ENCODE measurements at regions not wholly inside any gene's neighbourhood (a gene's known extent, or its start where the extent isn't known, plus 50 kb on each side); places are given as distances from the start of the nearest gene placed in this dataset.

GRCh38 chr11:38305682-38306081 lies 1707.6 kb upstream of the RAG2 start:
- no peak for DNase-seq (ENCODE audit: low read depth in 1 of 2, low spot score in 1 of 2)

- DNase-seq (ENCODE audit: low read depth in 1 of 2, low spot score in 1 of 2) = no peak
These were observed 1706.9 kb upstream of the RAG2 start for GRCh38 chr11:38304926-38305325.

GRCh38 chr11:38302564-38302963 lies 1704.5 kb upstream of the RAG2 start:
- DNase-seq (ENCODE audit: low read depth in 1 of 2, low spot score in 1 of 2) = no peak

GRCh38 chr11:38300570-38300969 lies 1702.5 kb upstream of the RAG2 start:
- DNase-seq (ENCODE audit: low read depth in 1 of 2, low spot score in 1 of 2) = no peak

GRCh38 chr11:38296211-38296776 lies 1698.3 kb upstream of the RAG2 start:
- no peak for DNase-seq (ENCODE audit: low read depth in 1 of 2, low spot score in 1 of 2)

- no peak for DNase-seq (ENCODE audit: low read depth in 1 of 2, low spot score in 1 of 2)
These were observed 1684.7 kb upstream of the RAG2 start for GRCh38 chr11:38282718-38283117.

GRCh38 chr11:38278457-38279141 lies 1680.6 kb upstream of the RAG2 start:
- no peak for DNase-seq (ENCODE audit: low read depth in 1 of 2, low spot score in 1 of 2)

GRCh38 chr11:38274031-38274430 lies 1676.0 kb upstream of the RAG2 start:
- DNase-seq (ENCODE audit: low read depth in 1 of 2, low spot score in 1 of 2) = no peak

GRCh38 chr11:38272376-38272775 lies 1674.3 kb upstream of the RAG2 start:
- no peak for DNase-seq (ENCODE audit: low read depth in 1 of 2, low spot score in 1 of 2)

GRCh38 chr11:38266691-38267090 lies 1668.7 kb upstream of the RAG2 start:
- no peak for DNase-seq (ENCODE audit: low read depth in 1 of 2, low spot score in 1 of 2)

GRCh38 chr11:38256436-38256835 lies 1658.4 kb upstream of the RAG2 start:
- no peak for DNase-seq (ENCODE audit: low read depth in 1 of 2, low spot score in 1 of 2)

GRCh38 chr11:38254913-38255312 lies 1656.9 kb upstream of the RAG2 start:
- DNase-seq (ENCODE audit: low read depth in 1 of 2, low spot score in 1 of 2) = no peak

GRCh38 chr11:38252620-38253019 lies 1654.6 kb upstream of the RAG2 start:
- no peak for DNase-seq (ENCODE audit: low read depth in 1 of 2, low spot score in 1 of 2)

GRCh38 chr11:38246451-38246850 lies 1648.4 kb upstream of the RAG2 start:
- no peak for DNase-seq (ENCODE audit: low read depth in 1 of 2, low spot score in 1 of 2)

GRCh38 chr11:38226684-38227083 lies 1628.6 kb upstream of the RAG2 start:
- no peak for DNase-seq (ENCODE audit: low read depth in 1 of 2, low spot score in 1 of 2)

- DNase-seq (ENCODE audit: low read depth in 1 of 2, low spot score in 1 of 2) = no peak
These were observed 1623.3 kb upstream of the RAG2 start for GRCh38 chr11:38221295-38221694.

GRCh38 chr11:38219636-38220035 lies 1621.6 kb upstream of the RAG2 start:
- DNase-seq (ENCODE audit: low read depth in 1 of 2, low spot score in 1 of 2) = no peak

GRCh38 chr11:38208951-38209350 lies 1610.9 kb upstream of the RAG2 start:
- DNase-seq (ENCODE audit: low read depth in 1 of 2, low spot score in 1 of 2) = no peak

- DNase-seq (ENCODE audit: low read depth in 1 of 2, low spot score in 1 of 2) = no peak
These were observed 1608.6 kb upstream of the RAG2 start for GRCh38 chr11:38206663-38207062.

GRCh38 chr11:38191101-38191500 lies 1593.1 kb upstream of the RAG2 start:
- DNase-seq (ENCODE audit: low read depth in 1 of 2, low spot score in 1 of 2) = no peak

- no peak for DNase-seq (ENCODE audit: low read depth in 1 of 2, low spot score in 1 of 2)
These were observed 1584.3 kb upstream of the RAG2 start for GRCh38 chr11:38182126-38182866.

- DNase-seq (ENCODE audit: low read depth in 1 of 2, low spot score in 1 of 2) = no peak
These were observed 1578.8 kb upstream of the RAG2 start for GRCh38 chr11:38176686-38177322.

All from stimulated activated CD4-positive, alpha-beta T cell treated with anti-CD3 and anti-CD28 coated beads, Interleukin-15, amount 100 ng/mL, for 1 hour (primary cell).